GM18870 (cell line): ENCODE measurements at regions not wholly inside any gene's neighbourhood (a gene's known extent, or its start where the extent isn't known, plus 50 kb on each side); places are given as distances from the start of the nearest gene placed in this dataset.

Experiments
- ATAC-seq: cut with Tn5 transposase; IDR thresholded peaks from one replicate; pipeline ENCODE4 v1.9.1; 2021; ENCODE audit warnings: moderate library complexity; ENCODE audit not compliant: unreplicated experiment

GRCh38 chr18:79625924-79626561, 53.6 kb upstream of the CTDP1 start:
- no peak for ATAC-seq

GRCh38 chr18:79626905-79627749, 52.5 kb upstream of the CTDP1 start:
- ATAC-seq, result no peak

GRCh38 chr18:79627750-79628294, 51.8 kb upstream of the CTDP1 start:
- ATAC-seq, result no peak

- ATAC-seq, result no peak
Measured at GRCh38 chr18:79628416-79629248, 51.0 kb upstream of the CTDP1 start.

GRCh38 chr18:79629249-79629558, 50.4 kb upstream of the CTDP1 start:
- no peak for ATAC-seq

- ATAC-seq, result no peak
Measured at GRCh38 chr18:79629606-79630005, 50.0 kb upstream of the CTDP1 start.
